GM19438 (cell line): ENCODE measurements at regions not wholly inside any gene's neighbourhood (a gene's known extent, or its start where the extent isn't known, plus 50 kb on each side); places are given as distances from the start of the nearest gene placed in this dataset.

ENCODE experiments used
- ATAC-seq: cut with Tn5 transposase; IDR thresholded peaks from one replicate; pipeline ENCODE4 v1.9.1; 2021; ENCODE audit warnings: low read depth; ENCODE audit not compliant: unreplicated experiment

GRCh38 chr13:105364191-105364590 is 1171.3 kb downstream of the EFNB2 start:
- ATAC-seq = no peak

- no peak for ATAC-seq
Measured at GRCh38 chr13:105363261-105364190, 1171.9 kb downstream of the EFNB2 start.

- no peak for ATAC-seq
Measured at GRCh38 chr13:105353654-105354053, 1181.8 kb downstream of the EFNB2 start.

GRCh38 chr13:105349082-105349723 is 1186.3 kb downstream of the EFNB2 start:
- ATAC-seq = no peak

- no peak for ATAC-seq
Measured at GRCh38 chr13:105346141-105346775, 1189.2 kb downstream of the EFNB2 start.

- ATAC-seq = no peak
Measured at GRCh38 chr13:105345730-105346129, 1189.7 kb downstream of the EFNB2 start.

- no peak for ATAC-seq
Measured at GRCh38 chr13:105345131-105345530, 1190.3 kb downstream of the EFNB2 start.

GRCh38 chr13:105343134-105343806 is 1192.2 kb downstream of the EFNB2 start:
- no peak for ATAC-seq

GRCh38 chr13:105342281-105342820 is 1193.1 kb downstream of the EFNB2 start:
- ATAC-seq = no peak

- no peak for ATAC-seq
Measured at GRCh38 chr13:105341758-105342157, 1193.7 kb downstream of the EFNB2 start.

- no peak for ATAC-seq
Measured at GRCh38 chr13:105341256-105341655, 1194.2 kb downstream of the EFNB2 start.

- ATAC-seq = no peak
Measured at GRCh38 chr13:105340061-105340606, 1195.3 kb downstream of the EFNB2 start.

GRCh38 chr13:105338773-105339172 is 1196.7 kb downstream of the EFNB2 start:
- no peak for ATAC-seq

GRCh38 chr13:105338006-105338405 is 1197.5 kb downstream of the EFNB2 start:
- ATAC-seq = no peak

- no peak for ATAC-seq
Measured at GRCh38 chr13:105336706-105337576, 1198.5 kb downstream of the EFNB2 start.

GRCh38 chr13:105334211-105334610 is 1201.3 kb downstream of the EFNB2 start:
- ATAC-seq = no peak

GRCh38 chr13:105333416-105333815 is 1202.0 kb downstream of the EFNB2 start:
- ATAC-seq = no peak

- no peak for ATAC-seq
Measured at GRCh38 chr13:105329359-105329758, 1206.1 kb downstream of the EFNB2 start.

- ATAC-seq = no peak
Measured at GRCh38 chr13:105328212-105328611, 1207.2 kb downstream of the EFNB2 start.
